GM19023 (cell line): ENCODE measurements at regions not wholly inside any gene's neighbourhood (a gene's known extent, or its start where the extent isn't known, plus 50 kb on each side); places are given as distances from the start of the nearest gene placed in this dataset.

Experiments
- ATAC-seq: cut with Tn5 transposase; IDR thresholded peaks from one replicate; pipeline ENCODE4 v1.9.1; 2021; ENCODE audit warnings: mild to moderate bottlenecking, moderate library complexity; ENCODE audit not compliant: unreplicated experiment

DNA sequence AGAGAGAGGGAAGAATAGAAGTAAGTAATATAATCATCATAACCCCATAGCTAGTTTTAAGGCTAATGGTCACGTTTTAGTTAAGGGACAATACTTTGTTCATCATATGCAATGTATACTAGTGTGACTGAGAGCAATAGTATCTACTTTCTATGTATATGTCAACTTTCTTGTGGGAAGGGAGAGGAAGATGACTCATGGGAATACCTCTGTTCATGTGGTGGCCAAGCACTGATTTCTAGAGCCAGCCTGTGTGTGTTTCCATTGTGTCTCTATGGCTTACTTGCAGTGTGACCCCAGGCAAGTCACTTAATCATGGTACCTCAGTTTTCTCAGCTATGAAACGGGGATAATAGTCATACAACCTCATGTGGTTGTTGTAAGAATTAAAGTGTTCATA, 639.6 kb downstream of the CETN3 start:
- no peak for ATAC-seq

DNA sequence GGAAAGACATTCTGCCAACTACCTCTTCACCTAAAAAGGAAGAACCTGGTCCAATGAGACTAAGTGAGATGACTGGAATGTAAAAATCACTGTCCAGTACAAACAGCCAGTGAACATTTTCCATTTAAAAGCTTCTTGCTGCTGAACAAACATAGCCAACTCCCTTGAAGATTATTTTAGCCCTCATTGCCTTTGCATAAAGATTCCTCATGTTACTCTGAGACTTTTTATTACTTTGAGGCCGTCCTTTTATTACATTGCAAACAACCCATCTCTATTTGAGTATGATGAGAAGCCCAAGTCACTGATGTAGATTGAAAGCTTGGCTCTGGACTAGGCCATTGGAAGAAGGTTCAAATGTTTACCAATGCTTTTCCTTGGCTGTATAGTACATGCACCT, 649.8 kb downstream of the CETN3 start:
- no peak for ATAC-seq

DNA sequence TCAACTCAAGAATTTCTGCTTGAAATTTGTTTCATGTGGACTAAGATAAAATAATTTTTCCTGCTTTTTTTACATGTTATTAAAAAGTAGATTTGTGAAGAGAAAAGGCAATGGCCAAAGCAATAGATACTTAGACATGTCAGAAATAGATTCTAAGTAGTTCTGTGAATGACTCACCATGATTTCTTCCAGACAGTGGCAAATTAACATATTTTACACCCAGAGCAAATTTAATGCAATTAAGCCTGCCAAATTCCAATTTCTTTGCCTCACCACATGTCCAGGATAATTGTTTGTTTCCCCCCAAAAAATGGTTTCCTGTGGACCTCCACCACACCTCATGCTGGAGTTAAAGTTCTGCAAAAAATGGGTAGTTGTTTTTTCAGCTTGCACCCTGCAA, 651.4 kb downstream of the CETN3 start:
- ATAC-seq: no peak

DNA sequence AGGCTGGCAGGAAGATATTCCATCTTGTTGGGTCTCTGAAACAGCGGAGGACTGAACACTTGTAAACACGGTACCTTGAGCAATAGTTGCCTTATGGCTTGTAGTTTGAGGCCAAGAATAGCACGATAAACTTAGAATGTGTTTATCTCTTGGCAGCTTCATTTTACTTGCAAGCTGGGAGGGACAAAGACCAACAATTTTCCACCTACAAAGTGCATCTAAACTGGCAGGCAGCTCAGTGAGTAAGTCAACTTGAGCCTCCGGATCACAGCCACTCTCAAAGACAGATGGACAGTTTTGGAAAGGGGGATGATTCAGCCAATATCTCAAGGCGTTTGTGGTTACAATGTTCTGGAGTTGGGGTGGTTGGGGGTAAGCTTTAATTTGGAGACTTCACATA, 652.6 kb downstream of the CETN3 start:
- no peak for ATAC-seq

DNA sequence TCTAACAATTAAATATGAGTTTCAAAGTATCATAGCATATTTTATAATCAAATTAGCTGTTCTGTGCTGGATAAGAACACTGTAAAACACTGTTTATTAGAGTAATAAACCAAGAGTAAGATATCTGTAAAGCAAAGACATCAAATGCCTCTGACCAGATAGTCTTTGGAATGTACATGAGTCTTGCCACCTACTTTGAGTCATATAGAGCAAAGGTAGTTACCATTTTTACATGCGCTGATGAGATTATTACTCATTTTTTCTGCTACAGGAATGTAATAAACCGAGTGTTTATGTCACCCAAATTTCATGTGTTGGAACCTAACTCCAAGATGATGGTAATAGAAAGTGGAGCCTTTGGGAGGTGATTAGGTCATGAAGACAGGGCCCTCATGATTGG, 654.5 kb downstream of the CETN3 start:
- ATAC-seq: no peak

DNA sequence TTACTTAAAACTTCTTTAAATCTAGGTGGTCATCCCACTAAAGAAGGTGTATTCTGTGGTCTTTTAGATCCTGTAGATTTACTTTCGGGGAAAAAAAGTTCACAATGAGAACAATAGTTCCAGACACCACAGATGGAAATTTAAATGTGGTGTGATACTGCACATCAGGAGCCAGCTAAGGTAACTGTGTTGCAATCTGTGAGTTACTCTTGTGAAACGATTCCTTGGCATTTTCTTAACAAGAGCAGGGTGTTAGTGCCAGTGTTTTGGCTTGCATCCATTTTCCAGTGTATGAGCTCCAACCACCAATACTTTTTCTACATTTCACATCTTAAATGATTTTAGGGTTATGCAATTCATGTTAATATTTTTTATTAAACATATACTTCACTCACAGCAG, 674.5 kb downstream of the CETN3 start:
- ATAC-seq: no peak

DNA sequence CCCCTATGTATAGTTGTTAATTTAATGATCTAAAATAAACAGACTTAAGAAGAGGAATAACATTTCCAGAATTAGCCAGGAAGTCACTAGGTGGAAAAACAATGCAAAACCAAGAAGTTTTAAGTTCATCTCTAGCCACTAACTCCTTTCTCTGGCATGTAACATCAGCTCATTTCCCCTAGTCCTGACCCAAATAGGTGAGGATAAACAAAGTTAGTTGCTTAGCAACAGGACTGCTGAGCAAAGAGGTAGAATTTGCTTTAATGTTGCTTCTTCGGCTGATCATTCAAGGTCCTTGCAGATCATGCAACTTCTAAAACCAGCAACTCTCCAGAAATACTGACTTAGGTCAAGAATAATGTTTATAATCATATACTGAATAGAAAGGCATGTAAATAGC, 675.8 kb downstream of the CETN3 start:
- ATAC-seq: no peak

DNA sequence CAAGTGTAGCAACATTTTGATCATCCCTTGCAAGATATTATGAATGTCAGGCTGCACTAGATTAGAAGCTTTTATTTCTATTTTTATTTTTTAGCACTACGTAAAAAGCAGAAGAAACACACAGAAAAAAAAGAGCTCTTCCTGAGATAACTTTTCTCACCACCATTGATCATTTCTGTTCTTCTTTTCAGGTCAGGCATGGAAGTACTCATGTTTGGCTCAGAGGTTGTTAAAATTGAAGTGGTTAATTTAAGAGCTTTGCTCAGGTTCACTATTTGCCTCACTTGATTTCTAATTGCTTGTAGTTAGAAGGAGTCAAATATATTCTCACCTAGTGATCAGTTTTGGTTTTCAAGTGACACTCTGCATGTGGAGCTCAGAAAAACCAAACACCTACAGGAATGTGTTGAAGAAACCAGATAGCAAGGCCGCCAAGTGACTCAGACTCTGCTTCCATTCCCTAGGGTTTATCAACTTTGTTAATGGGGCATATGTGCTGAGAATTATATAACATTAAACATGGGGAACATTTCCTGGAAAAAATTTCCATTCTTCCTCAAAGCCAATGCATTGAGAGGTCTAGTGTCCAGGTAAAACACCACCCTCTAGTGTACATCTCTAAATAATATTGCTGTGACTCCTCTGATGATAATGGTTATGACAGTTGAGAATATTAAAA, 679.8 kb downstream of the CETN3 start:
- no peak for ATAC-seq

DNA sequence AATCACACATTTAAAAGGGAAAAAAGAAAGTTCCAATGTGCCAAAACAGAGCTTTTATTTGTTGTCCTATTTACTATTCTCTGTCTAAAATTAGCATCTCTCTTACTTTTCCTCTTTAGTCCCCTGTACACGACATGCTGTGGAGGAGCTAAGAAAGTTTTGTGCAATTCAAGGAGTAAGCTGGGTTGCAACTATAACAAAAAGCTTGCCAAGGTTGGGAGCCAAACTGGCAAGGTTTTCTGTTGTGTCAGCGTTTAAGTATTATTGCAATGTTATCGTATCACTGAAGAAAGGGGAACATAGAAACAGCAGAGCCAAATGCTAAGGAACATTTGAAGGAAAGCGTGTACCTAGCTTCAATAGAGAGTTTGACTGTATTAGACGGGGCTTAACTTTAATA, 680.8 kb downstream of the CETN3 start:
- no peak for ATAC-seq

DNA sequence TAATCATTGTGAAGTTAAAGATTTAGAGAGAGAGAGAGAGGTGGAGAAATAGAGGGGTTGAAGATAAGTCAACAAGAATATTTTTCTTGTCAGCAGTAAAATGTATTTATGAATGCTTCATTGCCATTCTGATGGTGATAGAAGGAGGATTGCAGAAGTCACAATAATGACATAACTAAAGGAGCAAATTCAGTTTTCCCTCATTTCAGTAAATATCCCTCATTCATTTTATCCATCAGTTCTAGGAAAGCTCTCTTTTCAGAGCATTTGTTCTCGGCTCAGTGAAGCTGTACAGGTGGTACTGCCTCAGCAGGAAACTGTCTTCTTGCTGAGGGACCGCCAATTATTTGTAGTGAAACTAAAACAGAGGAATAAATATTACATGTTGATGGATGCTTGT, 681.4 kb downstream of the CETN3 start:
- ATAC-seq: no peak

DNA sequence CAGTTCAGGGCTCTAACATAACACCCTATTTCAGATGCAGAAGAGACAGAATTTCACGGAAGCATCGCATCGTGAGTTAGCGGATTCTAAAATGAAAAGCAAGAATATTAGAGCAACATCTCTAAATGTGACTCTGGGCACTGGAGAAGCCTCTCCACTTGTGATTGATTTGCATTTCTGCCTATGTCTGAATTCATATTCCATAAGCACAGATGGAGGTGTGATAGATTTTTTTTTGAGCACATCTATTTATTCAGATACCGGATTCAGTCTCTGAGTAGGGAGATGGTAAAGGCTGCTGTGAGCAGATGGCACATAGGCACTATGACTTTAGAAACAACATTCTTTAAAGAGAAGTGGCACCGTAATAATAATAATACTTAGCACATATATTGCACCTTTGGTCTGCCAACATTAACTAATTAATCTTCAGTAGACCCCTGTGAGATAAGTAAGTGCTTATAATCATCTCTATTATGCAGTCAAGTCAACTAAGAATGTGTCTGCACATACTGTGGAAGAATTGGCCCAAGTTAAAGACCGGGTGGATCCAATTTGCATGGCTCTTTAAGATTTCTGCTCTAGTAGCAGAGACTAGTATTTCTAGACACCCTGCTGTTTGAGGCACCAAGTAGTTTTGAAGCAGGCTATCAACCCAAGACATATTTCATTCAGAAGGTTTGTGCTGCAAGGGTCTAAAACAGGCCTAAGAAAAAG, 685.0 kb downstream of the CETN3 start:
- no peak for ATAC-seq

DNA sequence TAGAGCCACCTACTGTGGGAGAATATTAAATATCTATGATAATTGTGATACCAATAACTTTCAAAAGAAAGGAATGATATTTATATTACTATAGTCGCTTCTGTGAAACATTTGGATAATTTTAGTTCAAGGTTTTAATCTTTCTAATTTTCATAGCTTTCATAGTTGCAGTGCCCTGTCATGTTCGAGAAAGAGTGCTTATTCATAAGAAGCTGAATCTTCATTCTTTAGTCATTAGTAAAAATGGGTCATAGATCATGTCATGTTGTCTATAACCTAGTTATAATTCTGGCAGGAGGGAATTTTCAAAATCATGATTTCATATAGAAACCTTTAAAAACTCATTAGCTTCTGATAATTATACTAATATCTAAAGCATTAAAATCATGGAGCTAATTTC, 685.6 kb downstream of the CETN3 start:
- ATAC-seq: no peak

DNA sequence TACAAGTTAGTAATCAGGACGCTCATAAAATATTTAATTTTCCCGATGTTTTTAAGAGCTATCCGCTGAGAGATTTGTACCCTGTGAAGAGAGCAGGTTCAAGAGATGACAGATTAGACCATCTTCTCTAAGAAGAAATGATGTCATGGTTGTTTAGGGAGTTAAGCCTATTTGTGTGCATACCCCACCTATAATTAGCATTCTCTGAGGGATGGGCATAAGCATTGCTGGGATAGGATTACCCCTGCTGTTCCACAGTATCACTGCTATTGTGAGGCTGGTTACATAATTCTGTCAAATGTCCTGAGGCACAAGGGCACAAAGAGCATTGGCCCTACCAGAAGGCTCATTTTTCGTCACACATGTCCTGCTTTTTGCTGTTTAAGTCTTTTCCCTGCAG, 687.0 kb downstream of the CETN3 start:
- no peak for ATAC-seq

DNA sequence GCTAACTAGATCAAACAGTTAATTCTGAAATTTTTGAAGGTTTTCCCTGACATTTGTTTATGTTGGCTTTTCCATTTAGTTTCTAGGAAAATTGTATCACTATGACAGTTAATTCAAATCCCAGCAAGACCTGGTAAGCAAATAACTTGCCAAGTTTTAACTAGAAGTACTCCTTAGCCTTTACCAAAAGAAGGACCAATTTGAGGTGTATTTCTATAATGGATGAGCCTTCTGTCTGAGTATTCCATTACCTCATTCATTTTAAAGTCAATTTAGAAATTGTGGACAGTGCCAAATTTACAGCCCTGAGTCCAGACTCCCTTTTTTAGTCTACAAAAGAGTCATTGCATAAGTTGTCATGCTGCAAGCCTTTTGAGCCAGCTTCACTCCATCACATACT, 687.6 kb downstream of the CETN3 start:
- ATAC-seq: no peak

DNA sequence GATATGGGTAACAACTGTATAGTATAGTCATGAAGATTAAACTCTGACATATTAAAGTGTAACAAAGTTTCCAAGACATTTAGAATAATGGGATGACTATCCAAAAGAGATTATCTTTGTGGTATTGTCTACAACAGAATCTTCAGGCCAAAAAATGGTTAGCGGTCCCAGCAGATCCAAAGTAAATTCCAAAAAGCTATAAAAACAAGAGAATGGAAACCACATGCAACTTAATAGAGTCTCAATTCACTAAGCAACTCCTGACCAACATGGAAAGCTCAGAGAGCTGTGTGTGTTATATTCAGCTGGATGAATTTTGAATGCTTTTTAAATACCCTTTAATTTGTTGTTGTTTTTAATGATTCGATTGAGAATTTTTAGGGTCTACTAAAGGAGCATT, 688.2 kb downstream of the CETN3 start:
- no peak for ATAC-seq

DNA sequence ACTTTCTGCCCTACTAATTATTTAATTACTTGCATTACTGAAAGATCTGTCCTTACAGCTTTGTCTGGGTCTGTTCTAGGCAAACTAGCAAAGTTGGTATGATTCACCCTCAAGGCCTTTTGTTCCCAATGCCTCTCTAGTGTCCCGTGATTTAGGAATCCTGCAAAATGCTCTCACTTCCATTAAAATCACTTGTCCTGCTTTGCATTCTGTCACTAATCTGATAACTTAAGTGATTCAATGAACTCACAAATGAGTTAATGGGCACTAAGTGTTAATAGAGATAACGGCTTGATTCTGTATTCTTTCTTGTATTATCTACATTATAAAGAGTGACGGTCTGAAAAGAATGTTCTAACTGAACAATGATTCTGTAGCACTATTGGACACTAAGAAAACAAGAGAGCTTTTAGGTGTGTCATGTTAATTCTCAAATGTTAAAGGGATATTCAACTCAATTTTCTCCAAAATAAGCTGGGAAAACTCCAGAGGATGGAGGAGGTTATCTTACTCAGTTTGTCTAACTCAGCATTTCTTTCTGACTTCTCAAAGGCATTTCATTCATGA, 697.3 kb downstream of the CETN3 start:
- ATAC-seq: no peak

DNA sequence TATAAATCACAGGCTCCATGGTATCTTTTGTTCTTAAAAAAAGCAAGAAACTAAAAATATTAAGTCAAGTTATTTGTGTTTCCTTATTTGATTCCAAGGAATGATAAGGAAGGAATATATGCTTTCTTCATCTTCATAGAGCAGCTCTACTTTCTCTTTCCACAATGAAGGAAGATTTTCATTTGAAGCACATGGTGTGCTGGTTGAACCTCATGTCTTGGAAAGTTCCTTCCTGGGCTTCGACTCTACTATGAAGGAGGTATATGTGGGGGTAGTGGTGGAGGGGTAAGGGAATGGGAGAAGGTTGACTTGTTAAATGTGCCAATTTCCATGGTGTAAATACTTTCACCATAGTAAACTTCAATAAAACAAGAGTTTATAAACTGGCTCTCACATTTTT, 698.0 kb downstream of the CETN3 start:
- ATAC-seq: no peak

DNA sequence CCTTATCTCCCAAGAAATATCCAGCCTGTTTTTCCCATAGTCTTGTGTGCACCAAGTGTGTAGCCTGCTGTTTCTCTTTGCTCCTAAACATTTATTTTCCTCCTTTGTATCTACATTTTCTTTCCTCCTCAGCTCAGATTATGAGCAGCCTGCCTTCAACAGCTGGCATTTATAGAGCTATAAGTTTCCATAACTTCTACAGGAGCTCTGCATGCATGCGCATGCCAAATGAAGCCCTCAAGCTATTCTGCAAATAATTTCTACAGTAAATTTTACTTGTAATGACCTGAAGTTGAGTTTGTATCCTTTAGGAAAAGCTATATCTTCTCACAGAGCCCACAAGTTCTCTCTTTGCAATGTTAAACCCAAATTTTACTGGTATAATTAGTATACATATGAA, 699.5 kb downstream of the CETN3 start:
- no peak for ATAC-seq

DNA sequence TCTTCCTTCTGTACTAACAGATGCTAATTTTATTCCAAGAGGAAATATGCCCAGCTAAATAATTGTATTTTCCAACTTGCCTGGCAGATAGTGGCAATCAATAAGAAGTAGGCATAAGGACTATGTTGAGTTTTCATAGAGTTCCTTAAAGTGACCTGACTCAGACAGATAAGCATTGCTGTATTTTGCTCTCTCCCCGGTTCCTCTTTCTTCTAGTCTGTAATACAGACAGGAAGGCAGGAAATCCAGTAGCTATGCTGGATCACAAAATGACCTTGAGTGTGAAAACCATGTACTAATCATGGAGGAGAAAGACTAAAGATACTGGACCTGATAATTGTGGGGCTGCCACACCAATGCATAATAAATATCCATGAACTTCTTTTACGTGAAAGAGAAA, 701.7 kb downstream of the CETN3 start:
- no peak for ATAC-seq

DNA sequence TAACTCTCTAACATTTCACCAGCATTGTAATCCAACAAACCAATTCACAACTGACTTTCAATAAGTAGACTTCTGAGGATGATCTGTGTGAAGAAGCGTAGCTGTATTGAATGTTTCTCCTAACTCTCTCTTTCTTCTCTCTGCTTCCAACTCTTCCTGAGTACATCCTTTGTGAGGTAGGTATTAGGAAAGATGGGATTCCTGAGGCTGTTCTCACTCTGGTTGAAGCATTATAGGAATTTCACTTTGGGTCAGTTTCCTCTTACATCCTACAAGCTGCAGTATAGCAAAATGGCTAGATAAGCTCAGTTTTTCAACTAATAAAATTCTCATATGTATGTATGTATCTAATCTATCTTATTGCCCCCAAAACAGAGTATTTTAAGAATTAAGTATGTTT, 702.8 kb downstream of the CETN3 start:
- no peak for ATAC-seq

DNA sequence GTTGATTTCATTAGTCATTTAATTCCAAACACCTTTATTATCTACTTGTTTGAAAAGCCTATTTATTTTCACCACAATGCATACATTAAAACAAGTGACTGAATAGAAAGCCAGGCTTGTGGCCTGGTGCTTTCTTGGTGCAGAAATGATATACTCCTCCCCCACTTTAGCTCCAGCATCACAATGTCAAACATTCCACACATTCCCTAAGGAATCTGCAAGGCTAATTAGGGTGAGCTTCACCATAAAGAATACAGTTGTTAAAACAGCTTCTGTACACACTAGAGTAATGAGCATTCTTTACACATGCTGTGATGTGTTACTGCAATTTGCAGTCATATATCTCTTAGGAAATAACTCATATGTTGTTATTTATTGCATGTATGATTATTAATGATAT, 705.7 kb downstream of the CETN3 start:
- no peak for ATAC-seq

DNA sequence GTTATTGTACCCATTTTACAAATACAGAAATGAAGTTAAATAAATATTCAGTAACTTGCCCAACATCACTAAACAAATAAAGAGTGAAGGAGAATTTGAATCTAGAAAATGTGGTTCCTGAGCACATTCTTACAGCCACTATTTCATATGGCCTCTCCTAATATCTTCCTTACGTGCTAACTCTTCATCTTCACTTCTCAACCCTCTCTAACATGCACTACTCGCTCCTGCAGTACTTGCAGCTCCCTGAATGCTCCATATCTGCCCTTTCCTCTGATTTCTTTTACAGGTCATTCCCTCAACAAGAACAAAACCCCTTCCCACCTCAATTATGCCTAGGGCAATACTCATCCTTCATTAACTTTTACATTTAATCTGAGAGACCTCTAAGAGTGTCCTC, 711.5 kb downstream of the CETN3 start:
- ATAC-seq: no peak

DNA sequence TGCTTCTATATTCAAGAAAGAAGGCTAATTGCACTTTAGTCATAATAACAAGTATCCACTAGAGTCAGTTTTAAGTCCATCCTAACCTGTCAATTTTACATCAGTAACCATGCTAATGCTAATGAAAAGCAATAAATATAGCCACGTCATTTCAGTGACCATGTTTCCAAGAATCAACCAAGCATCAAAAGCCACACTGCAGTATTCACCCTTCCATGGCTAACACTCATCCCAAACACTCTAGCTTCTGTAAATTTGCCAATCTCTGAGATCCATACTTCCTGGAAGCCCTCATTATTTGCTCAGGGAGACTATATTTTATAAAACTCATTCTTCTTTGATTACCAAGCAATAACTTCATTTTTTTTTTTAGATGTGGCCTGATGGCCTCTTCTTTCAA, 712.0 kb downstream of the CETN3 start:
- ATAC-seq: no peak
